ENCODE measurements at regions not wholly inside any gene's neighbourhood (a gene's known extent, or its start where the extent isn't known, plus 50 kb on each side); places are given as distances from the start of the nearest gene placed in this dataset.

DNA sequence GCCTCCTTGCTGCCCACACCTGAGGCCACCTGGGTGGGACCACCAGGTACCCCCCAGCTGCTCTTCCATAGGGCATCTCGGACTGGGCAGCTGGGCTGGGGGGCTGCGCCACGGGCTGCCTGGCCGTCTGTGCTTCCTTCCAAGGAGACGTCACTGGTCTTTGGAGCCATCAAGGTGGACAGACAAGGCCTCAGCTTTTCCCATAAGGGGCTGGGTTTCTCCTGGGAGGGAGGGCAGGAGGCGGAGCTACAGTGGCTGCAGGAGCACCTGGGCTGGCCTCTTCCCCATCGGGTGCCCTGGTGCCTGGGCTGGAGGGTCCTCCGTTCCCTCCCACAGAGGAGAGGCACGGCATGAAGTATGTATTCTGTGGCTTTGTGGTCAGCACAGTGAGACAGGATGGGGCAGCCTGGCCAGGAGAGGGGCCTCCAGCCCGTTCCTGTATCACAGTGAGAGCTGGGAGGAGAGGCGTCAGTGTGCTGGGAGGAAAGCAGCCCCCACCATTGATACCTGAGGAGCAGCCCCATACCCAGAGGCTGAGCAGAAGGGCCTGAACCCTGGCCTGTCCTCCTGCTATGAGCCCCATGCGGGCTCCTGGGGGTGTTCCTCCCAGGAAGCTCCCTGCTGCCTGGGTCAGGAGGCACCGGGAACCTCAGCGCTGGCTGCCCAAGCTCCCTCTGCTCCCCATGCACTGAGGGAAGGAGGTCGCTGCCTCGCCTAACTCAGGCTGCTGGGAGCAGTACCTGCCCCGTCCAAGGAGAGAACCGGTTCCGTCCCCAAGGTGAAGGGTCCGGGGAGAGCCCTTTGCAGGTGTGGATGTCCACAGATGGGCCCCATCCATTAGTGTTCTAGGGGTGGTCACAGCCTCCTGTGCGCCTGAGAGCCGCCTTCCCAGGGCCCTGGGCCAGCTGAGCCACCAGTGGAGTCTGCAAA is 1075.0 kb downstream of the BRD1 start:
- DNase-seq, result no peak

GRCh38 chr22:48751539-48752437 is 1075.9 kb downstream of the BRD1 start:
- no peak for DNase-seq

DNA sequence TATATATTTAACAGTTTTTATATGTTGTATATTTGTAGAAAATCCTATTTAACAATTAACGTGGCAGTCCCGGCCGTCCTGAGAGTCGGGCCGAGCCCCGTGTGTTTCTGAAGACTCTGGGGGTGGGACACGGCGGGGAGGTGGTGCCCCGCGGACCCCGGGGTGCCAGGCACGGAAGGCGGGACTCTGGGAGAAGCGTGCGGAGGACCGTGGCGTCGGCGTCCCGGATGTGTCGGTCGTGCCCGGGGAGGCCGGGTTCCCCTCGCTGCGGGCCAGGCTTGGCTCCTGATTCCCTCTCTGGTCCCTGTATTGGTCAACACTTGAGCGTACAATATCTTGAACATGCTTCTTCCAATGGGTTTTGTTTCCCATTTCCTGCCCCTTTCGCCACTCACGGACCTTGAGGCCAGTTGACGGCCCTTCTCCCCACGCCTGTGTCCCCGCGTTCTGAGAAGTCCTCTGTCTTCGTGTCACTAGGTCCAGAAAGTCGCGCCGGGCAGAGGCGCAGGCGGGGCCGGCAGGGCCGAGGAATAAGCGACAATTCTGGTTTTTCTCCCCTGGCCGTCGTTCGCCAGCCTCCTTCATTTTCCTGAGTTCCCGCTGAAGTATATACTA is 1076.7 kb downstream of the BRD1 start:
- no peak for DNase-seq

- no peak for DNase-seq
Measured at GRCh38 chr22:48750282-48750681, 1077.4 kb downstream of the BRD1 start.

- DNase-seq, result no peak
Measured at GRCh38 chr22:48749555-48750227, 1078.0 kb downstream of the BRD1 start.

GRCh38 chr22:48748860-48749554 is 1078.7 kb downstream of the BRD1 start:
- no peak for DNase-seq

GRCh38 chr22:48748113-48748859 is 1079.4 kb downstream of the BRD1 start:
- no peak for DNase-seq

DNA sequence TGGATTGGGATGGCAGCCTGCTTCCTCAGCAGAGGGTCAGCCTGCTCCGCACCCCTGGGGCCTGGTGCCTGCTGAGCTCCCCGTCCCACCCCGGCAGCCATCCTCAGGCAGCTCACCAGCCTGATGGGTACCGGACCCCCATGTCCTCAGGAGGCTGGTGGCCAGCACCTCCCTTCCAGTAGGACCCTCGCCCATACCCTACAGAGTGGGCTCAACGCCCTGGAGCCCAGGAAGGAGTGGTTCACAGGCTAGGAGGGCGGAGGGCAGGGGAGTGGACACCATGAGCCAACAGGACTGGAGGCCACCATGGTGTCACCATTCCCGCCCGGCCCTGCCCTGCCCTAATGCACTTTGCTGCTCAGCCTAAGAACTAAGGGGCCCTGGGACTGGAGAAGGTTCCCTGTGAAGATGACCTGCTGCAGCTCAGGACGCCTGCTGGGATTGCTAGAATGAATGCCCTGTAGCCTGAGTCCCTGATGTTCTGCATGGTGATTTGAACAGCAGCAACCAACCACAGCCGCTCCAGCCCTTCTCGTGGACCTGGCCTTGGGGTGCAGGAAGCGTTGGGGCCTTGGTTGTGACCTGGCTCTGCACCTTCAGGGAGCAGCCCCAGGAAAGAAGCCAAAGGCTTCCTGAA is 1080.8 kb downstream of the BRD1 start:
- DNase-seq, result no peak

- no peak for DNase-seq
Measured at GRCh38 chr22:48745842-48746788, 1081.6 kb downstream of the BRD1 start.

- DNase-seq, result no peak
Measured at GRCh38 chr22:48744967-48745841, 1082.5 kb downstream of the BRD1 start.

DNA sequence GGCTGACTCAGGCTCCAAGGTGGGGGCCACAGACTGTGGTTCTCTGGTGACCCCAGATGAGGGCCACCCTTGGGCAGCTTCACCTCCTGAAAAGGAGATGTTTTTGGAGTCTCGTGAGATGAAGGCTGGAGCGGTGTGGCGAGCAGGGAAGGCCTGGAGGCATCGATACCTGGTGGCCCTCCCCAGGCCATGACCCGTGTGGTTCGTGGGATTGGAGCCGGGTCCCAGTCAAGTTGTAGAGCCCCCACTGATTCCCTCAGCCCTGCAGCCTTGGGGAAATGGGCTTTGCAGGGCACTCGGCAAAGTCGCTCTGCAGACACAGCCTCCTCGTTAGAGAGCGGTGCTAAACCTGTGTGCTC is 1083.4 kb downstream of the BRD1 start:
- no peak for DNase-seq

DNA sequence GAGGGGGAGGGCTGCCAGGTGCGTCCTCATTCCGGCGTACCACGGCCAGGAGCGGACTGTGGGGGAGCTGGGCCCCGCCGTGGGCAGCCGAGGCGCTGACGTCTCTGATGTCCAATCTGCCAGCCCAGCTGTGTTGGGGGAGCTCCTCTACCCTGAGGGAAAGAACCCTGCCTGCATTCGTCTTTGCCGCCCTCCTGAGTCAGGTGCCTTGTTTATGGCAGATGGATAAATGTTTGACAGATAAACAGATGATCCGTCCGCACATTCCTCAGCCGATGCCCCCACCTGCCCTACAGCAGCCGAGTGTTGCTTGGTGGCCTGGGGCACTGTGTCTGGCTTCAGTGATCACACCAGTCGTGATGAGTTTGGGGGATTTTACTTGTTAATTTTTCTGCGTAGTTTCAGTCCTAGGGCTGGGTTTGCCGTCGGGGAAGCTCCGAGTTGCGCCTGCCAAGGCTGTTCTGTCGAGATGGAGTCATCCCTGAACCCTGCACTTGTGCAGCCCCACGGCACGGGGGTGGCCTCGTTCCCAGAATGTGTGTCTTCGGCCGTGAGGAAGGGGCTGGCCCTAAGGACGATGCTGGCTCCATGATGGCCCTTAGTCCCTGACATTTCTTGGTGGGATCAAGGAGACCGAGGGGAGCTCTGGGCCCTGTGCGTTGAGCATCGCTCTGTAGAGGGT is 1083.9 kb downstream of the BRD1 start:
- no peak for DNase-seq

GRCh38 chr22:48742556-48743343 is 1084.9 kb downstream of the BRD1 start:
- no peak for DNase-seq

GRCh38 chr22:48742191-48742555 is 1085.5 kb downstream of the BRD1 start:
- DNase-seq, result no peak

DNA sequence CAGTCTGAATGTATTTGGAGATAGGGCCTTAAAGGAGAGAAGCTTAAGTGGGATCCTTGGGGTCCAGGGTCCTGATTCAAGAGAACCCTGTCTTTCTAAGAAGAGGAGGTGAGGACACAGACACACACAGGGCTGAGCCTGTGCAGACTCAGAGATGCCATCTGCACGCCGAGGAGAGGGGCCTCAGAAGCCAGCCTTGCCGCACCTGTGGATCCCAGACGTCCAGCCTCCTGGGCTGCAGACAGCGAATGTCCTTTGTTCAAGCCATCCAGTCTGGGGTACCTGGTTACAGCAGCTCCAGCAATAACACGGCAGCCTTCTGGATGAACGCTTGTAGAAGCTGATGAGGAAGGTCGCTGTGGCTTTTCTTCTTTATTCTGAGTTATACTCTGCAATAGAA is 1086.1 kb downstream of the BRD1 start:
- DNase-seq, result no peak

- DNase-seq, result no peak
Measured at GRCh38 chr22:48740731-48741405, 1086.8 kb downstream of the BRD1 start.

Measured in NCI-H1048 (cell line).